Body of pancreas (tissue), 4 donors: ENCODE measurements at regions not wholly inside any gene's neighbourhood (a gene's known extent, or its start where the extent isn't known, plus 50 kb on each side); places are given as distances from the start of the nearest gene placed in this dataset.

Experiments used
- ATAC-seq: fragments of 150-250 bp; one replicate; pipeline ENCODE4 v1.9.1; 2016
- DNase-seq, 4 donors: peaks; one replicate each; pipeline ENCODE4 v3.0.0-alpha.2; 2019
- H3K27ac ChIP-seq, 4 donors: fragments of 200-600 bp; sonication (generic); 1 replicate in 3 of 4; 2 replicates in 1 of 4; pipeline versions ENCODE4 v1.5.1 to v1.6.1; 2016 to 2019; ENCODE audit warnings: mild to moderate bottlenecking in 1 of 4, mixed read lengths in 1 of 4, moderate library complexity in 1 of 4
- H3K27me3 ChIP-seq, 2 donors: fragments of 200-600 bp; sonication (generic); one replicate each; pipeline ENCODE4 v1.6.0; 2016; ENCODE audit warnings: mild to moderate bottlenecking in 1 of 2
- H3K36me3 ChIP-seq, 2 donors: fragments of 200-600 bp; sonication (generic); replicated peaks in 1 of 2; 2 replicates each; pipeline ENCODE4 v1.5.1; 2016; ENCODE audit warnings: low read depth in 2 of 2; ENCODE audit not compliant: insufficient read depth in 1 of 2
- H3K4me1 ChIP-seq: fragments of 200-600 bp; sonication (generic); one replicate; pipeline ENCODE4 v1.6.0; 2016
- H3K4me3 ChIP-seq, 2 donors: fragments of 200-600 bp; sonication (generic); 1 replicate in 1 of 2; 2 replicates in 1 of 2; pipeline ENCODE4 v1.5.1; 2016 to 2019
- H3K9me3 ChIP-seq, 3 donors: fragments of 200-600 bp; sonication (generic); 1 replicate in 2 of 3; 2 replicates in 1 of 3; pipeline ENCODE4 v1.5.1; 2016
- POLR2A ChIP-seq, 3 donors: fragments of 450-650 bp; IDR thresholded peaks; one replicate each; pipeline ENCODE4 v1.6.1; 2016; ENCODE audit warnings: antibody characterized with exemption in 3 of 3, mild to moderate bottlenecking in 2 of 3
- whole genome bisulfite sequencing, 2 donors: methylation state at CpG; one replicate each; pipeline ENCODE4 v1.1.5; 2017; 5-methylcytosine and 5-hydroxymethylcytosine counted together
- intact Hi-C: fragments of 100-400 bp; cut with DNase I; formaldehyde crosslinking; loops from one replicate; pipeline ENCODE4 v1.15.1; 2023
- TF ChIP-seq, protein P1 (sequence below), 7 experiments: fragments of 450-650 bp in 4 of 7; fragments of 200-600 bp in 3 of 7; sonication (generic) in 3 of 7; IDR thresholded peaks; one replicate each; pipeline ENCODE4 v1.5.1; 2016 to 2019; ENCODE audit warnings: antibody characterized with exemption in 7 of 7

DNA sequence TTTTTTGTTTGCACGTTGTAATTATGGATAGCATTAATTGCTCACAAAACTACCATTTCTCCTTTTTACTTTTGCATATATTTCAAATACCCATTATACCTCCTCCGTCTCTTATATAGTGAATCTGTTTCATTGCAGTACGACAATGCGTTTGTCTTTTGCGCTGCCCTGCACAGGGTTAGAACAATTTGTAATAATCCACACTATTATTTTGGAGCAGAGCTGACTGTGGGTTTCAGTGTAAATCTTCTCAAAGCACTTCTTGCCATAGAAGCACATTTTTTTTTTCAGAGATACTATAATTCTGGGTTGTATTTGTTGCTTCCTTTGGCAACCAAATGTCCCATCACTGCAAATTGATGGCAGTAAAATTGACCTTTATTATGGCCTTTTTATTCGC lies 451.8 kb upstream of the STXBP6 start:
- TF ChIP-seq POLR2A (IDR thresholded peaks at IDR 0.05) = no peak
- TF ChIP-seq, protein P1, sequence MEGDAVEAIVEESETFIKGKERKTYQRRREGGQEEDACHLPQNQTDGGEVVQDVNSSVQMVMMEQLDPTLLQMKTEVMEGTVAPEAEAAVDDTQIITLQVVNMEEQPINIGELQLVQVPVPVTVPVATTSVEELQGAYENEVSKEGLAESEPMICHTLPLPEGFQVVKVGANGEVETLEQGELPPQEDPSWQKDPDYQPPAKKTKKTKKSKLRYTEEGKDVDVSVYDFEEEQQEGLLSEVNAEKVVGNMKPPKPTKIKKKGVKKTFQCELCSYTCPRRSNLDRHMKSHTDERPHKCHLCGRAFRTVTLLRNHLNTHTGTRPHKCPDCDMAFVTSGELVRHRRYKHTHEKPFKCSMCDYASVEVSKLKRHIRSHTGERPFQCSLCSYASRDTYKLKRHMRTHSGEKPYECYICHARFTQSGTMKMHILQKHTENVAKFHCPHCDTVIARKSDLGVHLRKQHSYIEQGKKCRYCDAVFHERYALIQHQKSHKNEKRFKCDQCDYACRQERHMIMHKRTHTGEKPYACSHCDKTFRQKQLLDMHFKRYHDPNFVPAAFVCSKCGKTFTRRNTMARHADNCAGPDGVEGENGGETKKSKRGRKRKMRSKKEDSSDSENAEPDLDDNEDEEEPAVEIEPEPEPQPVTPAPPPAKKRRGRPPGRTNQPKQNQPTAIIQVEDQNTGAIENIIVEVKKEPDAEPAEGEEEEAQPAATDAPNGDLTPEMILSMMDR (IDR thresholded peaks at IDR 0.05) = no peak
- intact Hi-C loops = no loop called here
- no peak for ATAC-seq
- WGBS, 2 donors = 73 to 78% methylated on average over 6 of the region's 6 CpGs
- no peak for DNase-seq
- Histone ChIP-seq H3K4me3 (no peak overlapping the region), H3K9me3 (no peaks in the 10 kb centered on the region), H3K36me3 (no peaks in the 10 kb centered on the region), H3K27me3 (no peaks in the 10 kb centered on the region), H3K4me1 (no peaks in the 10 kb centered on the region), H3K27ac (no peak overlapping the region)

DNA sequence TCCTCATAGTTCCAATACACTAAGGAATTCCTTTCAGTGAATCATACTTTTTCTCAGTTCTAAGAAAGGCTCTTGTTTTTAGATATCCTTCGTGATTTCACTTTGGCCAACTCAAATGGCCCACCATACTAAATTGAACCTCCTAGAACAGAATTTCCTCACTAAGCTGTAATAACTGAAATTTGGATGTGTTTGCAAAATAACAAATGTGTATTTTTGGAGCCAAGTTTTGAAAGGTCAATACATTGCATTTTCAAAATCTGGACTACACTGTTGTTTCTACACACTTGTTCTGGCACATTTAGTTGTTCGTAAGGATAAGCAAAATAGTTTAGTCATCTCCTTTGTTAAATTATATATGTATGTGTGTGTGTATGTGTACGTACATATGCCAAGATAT lies 439.0 kb upstream of the STXBP6 start:
- intact Hi-C loops = no loop called here
- 42 to 56% methylated on average over 3 of the region's 3 CpGs for WGBS, 2 donors
- no peak for TF ChIP-seq POLR2A (IDR thresholded peaks at IDR 0.05)
- TF ChIP-seq, protein P1 (IDR thresholded peaks at IDR 0.05) = no peak

DNA sequence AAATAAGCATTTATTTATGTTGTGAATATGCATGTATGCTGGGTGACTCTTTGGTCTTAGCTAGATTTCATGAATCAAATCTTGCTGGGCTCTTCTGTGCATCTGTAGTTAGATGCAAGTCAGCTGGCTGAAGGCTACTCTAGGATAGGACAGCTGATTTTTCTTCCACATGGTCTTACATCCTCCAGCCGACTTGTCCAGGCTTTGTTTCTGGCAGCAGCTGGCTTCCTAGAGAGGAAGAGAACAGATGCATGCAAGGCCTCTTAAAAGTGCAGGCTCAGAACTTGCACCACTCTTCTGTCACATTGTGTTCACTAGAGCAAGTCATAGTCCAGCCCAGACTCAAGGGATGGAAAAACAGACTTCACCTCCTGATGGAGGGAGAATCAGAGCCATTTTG lies 435.4 kb upstream of the STXBP6 start:
- intact Hi-C loops = no loop called here
- no peaks in the 10 kb centered on the region for H3K36me3 ChIP-seq
- no peaks in the 10 kb centered on the region for H3K27me3 ChIP-seq
- no peak for TF ChIP-seq POLR2A (IDR thresholded peaks at IDR 0.05)
- TF ChIP-seq, protein P1 (IDR thresholded peaks at IDR 0.05) = no peak
- no peaks in the 10 kb centered on the region for H3K4me1 ChIP-seq
- DNase-seq (no peak), ATAC-seq (no peak)
- H3K27ac ChIP-seq = no peak overlapping the region
- H3K4me3 ChIP-seq = no peak overlapping the region
- WGBS, 2 donors = 17 to 42% methylated on average over 1 of the region's 1 CpG
- H3K9me3 ChIP-seq = no peaks in the 10 kb centered on the region

More for the DNA sequence above, 439.0 kb upstream of the STXBP6 start:
- H3K27me3 ChIP-seq = no peaks in the 10 kb centered on the region
- ATAC-seq (no peak), DNase-seq (no peak)
- no peak overlapping the region for H3K27ac ChIP-seq
- H3K9me3 ChIP-seq = no peaks in the 10 kb centered on the region
- H3K4me3 ChIP-seq = no peak overlapping the region
- no peaks in the 10 kb centered on the region for H3K36me3 ChIP-seq
- no peaks in the 10 kb centered on the region for H3K4me1 ChIP-seq

DNA sequence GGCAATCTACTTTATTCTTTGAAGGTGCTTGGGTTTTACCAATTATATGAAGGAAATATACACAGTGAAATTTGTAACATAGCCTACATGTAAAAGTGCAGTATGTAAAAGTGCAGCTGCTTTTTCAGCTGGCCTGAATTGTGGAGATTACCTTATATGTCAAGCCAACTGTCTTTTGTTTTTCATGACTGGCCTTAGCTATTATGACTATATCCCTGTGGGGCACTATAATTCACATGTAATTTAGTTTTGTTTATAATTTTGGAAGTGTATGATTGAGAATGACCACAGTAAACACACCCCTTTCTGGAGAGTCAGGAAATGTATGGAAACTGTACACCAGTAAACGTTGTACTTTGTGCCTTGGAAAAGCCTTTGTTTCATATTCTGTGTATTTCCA lies 435.0 kb upstream of the STXBP6 start:
- no peaks in the 10 kb centered on the region for H3K4me1 ChIP-seq
- TF ChIP-seq, protein P1 (IDR thresholded peaks at IDR 0.05) = no peak
- no peak for TF ChIP-seq POLR2A (IDR thresholded peaks at IDR 0.05)
- no peaks in the 10 kb centered on the region for H3K27me3 ChIP-seq
- ATAC-seq = no peak
- no peak overlapping the region for H3K27ac ChIP-seq
- H3K36me3 ChIP-seq = no peaks in the 10 kb centered on the region
- DNase-seq = no peak
- intact Hi-C loops = no loop called here
- WGBS, 2 donors = 28 to 43% methylated on average over 1 of the region's 1 CpG
- no peak overlapping the region for H3K4me3 ChIP-seq
- no peaks in the 10 kb centered on the region for H3K9me3 ChIP-seq

DNA sequence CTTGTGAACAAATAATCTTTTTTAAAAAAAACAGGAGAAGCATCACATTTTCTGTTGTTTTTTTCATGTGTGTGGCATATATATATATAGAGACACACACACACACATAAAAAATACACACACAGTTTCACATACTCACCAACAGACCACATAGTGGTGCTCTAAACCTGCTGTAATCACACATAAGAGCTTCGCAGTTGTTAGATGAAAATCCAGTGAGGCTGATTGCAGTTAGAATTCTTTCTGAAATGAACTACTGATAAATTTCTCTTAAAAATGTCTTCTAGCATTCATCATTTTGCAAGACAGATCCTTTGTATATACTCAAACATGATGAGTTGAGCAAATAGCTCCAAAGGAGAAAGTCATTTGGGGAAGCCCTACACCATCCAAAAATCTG lies 434.3 kb upstream of the STXBP6 start:
- 60 to 67% methylated on average over 1 of the region's 1 CpG for WGBS, 2 donors
- H3K9me3 ChIP-seq = no peaks in the 10 kb centered on the region
- intact Hi-C loops = no loop called here
- DNase-seq (no peak), ATAC-seq (no peak)
- H3K4me3 ChIP-seq = no peak overlapping the region
- no peaks in the 10 kb centered on the region for H3K36me3 ChIP-seq
- no peak overlapping the region for H3K27ac ChIP-seq
- no peaks in the 10 kb centered on the region for H3K27me3 ChIP-seq
- no peak for TF ChIP-seq POLR2A (IDR thresholded peaks at IDR 0.05)
- TF ChIP-seq, protein P1 (IDR thresholded peaks at IDR 0.05) = no peak
- no peaks in the 10 kb centered on the region for H3K4me1 ChIP-seq
